Stimulated activated CD8-positive, alpha-beta memory T cell treated with anti-CD3 and anti-CD28 coated beads, Interleukin-4, amount 100 ng/mL, for 48 hours (primary cell): ENCODE measurements at regions not wholly inside any gene's neighbourhood (a gene's known extent, or its start where the extent isn't known, plus 50 kb on each side); places are given as distances from the start of the nearest gene placed in this dataset.

ENCODE experiments used
- DNase-seq: peaks from one replicate; pipeline ENCODE4 v3.0.0-alpha.2; 2020

DNA sequence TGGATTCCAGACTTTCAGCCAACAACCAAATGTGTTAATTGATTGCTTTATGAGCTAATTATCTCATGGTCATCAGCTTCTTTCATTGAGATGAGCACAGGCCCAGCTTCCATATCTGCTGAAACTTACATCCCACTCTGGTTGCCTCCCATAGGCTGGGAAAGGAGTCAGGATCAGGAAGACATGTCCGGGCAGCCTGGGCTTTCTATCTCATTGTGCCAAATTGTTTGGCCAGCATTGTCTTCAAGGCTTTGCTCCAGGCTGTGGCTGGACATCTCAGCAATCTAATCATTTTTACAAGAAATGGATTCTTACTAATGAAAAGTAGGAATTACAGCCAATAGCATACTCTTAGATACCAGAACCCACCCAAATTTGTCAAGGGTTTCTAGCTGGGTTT lies 295.2 kb downstream of the CXCL12 start:
- DNase-seq, result no peak

DNA sequence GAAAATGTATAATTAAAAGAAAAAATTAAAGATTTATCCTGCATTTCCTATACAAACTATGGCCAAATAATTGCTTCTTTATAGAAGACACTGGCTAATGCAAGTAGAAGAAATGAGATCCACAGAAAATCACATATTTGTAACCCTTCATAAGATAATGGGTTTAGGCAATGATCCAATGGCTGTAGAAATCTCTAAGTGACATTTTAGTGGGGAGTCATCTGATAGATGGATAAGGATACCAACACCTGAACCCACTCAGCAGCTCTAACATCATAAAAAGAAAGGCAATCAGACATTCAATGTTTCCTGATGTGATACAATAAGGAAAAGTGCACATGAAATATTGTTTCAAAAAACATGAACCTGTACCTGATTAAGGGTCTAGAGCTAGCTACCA lies 297.5 kb downstream of the CXCL12 start:
- no peak for DNase-seq

DNA sequence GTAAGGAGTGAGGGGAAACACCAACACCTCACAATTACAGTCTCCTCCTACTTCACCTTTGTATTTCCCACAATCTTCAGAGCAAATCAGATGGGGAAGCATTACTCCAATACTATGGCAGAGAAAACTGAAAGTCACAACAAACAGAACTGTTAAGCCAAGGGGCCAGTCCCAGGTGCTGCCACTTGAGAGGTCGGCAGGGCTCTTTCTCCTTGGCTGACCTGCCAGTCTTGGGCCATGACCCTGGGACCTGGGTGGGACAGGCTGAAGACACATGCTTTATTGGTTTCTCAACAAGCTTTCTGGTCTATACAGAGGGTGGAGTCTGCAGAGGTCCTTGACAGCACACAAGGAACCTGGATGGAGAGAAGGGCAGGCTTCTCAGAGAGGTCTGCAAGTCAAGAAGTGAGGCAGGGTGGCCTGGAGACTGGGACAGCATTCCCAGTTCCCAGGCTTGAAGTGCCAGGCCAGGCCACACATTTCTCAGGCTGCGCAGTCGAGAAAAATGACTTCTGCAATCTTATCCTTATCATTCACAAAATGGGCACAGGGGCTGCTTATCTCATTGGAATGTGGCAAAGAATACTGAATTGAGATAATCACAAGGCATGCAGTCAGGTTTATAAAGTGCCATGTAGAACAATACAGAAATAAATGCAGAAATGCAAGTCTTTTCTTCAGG lies 301.0 kb downstream of the CXCL12 start:
- DNase-seq, result no peak

DNA sequence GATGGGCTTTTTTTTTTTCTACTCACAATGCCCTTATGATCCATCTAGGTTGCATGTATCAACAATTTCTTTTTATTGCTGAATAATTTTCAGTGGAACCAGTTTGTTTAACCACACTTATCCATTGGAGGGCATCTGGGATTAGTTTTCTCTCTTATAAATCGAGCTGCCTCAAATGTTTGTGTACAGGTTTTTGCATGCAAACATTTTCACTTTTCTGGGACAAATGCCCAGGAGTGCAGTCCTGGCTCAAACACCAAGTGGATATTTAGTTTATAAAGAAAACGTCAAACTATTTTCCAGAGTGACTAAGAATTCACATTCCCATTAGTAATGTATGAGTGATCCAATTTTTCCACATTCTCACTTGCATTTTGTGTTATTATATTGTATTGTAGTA lies 313.4 kb downstream of the CXCL12 start:
- no peak for DNase-seq

DNA sequence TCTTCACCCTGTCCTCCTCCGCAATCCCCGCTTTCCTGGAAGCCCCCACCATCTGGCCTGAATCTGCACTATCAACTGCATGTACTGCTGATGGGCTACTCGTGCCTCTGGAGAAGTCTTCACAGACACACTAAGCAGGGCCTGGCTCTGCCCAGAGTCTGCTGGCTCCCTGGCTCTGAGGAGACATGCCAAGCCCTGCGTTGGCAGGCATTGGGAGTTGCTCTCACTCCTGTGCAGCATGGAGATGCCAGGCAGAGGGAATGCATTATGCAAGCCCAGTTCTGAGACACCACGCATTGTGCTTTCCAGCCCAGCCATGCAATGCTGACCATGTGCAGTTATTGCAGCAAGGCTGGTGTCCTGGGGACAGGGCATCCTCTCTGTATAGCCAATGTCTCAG lies 314.6 kb downstream of the CXCL12 start:
- DNase-seq, result no peak

DNA sequence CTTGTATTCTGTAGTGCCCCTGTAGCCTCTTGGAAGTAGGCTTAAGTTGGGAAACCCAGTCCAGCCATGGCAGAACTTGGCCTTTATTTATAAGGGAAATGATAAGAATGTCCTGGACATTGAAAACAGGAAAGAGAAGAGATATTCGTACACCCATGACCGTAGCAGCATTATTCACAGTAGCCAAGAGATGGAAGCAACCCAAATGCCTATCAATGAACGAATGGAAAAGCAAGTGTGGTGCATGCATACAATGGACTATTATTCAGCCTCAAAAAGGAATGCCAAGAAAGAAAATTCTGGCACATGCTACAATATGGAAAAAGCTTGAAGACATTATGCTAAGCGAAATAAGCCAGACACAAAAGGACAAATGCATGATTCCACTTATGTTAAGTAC lies 315.3 kb downstream of the CXCL12 start:
- no peak for DNase-seq

DNA sequence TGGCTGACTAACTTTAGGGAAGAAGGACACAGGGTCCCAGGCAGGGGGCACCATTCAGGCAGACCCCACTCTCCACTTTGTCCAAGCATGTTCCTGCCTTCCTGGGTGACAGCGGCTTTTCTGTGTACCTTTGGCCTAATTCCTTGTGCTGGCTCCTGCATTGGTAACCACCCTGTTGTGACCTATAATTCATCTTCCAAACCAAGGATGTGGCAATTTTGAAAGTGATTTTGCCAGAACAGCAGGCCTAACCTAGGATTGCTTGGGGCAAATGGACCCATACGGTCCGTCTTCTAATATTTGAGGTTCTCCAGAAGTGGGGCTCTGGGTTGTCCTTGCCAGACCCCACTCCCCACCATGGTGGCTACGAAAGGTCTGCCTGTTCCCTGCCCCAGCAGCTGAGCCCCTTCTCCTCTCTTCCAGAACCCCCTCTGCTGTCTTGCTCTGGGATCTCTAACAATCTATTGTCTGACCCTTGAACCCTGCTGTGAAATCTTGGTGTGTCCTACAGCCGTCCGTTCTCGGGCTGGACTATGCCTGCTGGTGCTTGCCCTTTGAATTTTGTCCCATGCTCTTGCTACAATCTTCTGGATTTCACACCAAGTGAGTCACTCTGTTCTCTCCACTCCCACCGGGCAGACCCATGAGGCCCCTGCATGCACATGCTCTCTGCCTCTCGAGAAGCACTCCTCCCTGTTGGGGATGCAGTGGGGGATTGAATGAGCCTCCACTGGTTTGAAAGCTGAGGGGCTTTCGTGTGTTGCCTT lies 316.0 kb downstream of the CXCL12 start:
- no peak for DNase-seq

DNA sequence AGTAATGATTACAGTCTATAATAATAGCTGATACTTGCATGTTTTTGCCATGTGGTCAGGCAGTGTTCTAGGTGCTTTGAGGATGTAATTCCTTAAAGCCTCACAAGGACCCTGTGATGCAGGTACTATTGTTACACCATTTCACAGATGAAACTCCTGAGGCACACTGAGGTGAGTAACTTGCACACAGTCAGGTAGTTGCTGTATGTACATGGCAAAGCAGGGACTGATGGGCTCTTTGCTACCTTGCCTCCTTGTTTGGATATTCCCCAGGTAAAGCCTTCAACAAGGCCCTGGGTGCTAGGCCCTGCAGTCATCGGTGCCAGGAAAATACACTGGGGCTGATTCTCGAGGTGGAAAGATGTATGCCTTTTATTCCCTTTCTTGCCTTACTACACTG lies 317.5 kb downstream of the CXCL12 start:
- no peak for DNase-seq

DNA sequence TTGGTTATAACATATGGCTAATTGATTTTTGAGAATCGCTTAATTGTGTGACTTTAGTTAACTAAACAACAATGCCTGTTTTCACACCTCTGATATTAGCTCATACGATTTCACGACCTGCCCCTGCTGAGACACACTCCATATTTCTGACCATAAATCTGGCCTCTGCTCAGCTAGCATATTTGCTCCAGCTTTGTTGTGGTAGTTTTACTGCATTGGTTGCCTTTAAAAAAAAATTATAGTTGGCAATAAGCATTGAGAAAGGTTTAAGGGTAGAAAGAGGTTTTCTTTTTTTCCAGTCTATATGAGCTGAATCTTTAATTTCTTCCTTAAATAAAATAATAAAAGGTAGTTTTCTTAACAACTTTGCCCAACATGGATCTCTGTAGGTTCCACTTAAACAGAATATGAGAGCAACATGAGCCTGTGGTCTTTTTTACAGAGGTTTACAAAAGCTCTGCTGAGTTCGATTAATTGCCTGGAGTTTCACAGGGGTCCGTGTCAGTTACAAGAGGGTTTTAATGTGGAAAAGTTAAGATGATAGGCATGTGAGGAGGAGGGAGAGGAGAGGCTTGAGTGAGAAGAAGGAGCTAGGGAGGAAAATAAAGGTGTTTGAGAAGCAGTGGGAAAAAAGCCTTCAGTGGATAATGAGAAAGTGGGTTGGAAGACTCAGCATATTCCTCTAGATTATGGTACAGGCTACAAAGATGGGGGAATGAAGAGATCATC lies 318.2 kb downstream of the CXCL12 start:
- no peak for DNase-seq

DNA sequence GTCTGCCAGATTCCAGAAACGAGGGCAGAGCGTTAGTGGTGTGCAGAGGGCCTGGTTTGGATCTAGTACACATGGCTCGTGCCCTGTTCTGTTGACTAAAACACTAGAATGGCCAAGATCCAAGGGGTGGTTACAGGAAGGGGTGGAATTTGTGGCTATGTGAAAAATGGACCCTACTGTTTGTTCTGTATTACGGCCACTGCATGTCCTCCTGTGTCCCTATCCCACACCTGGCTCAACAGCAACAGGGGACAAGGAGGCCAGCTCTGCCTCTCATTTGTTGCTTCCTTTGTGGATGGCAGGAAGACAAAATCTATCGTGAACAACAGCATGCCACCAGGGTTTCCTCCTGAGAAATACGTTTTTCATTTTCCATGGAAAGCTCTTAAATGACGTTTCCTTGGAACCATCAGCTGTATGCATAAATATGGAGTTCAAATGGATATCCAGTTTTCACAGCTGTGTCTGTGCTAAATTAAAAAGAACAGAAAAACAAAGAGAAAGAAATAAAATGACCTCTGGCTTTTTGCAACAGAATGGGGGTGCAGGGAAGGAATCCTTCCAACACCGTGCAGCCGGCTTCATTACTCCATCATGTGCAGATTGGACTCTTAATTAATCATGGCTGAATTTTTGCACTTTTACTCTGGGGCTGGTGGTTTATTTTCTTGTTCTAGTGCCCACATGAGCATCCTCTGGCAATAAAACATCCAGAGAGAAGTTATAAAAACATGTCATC lies 318.9 kb downstream of the CXCL12 start:
- no peak for DNase-seq

DNA sequence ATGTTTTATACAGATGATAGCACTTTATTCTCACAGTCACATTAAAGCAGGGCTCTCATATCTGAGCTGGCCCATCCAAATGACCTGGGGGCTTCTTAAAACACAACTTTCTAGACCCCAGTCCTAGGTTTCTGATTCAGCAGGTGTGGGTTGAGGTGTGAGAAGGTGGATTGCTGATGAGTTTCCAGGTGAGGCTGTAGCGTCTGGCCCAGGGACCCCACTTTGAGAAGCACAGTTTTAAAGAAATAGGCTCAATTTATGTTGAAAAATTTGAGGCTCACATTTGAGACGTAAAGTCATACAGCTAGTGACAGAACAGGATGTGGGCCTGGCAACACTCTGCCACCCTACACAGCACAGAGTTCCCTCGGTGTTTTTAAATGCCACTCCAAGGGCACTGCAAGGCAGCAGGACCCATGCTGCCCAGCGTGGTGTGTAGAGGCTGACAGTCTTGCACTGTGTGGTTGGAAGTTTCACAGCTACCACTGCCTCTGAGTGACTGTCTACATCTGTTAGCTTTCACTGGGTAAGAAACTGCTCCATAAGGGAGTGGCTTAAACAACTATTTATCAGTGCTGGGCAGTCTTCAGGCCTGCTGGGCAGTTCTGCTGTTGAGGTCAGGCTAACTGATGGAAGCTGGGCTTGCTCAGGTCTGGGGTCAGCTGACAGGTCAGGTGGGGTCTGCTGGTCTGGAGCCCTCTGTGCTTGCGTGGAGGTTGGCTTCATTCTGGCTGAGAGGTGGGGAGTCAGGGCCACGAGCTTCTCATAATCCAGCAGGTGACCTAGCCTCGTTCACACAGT lies 319.7 kb downstream of the CXCL12 start:
- DNase-seq, result no peak

DNA sequence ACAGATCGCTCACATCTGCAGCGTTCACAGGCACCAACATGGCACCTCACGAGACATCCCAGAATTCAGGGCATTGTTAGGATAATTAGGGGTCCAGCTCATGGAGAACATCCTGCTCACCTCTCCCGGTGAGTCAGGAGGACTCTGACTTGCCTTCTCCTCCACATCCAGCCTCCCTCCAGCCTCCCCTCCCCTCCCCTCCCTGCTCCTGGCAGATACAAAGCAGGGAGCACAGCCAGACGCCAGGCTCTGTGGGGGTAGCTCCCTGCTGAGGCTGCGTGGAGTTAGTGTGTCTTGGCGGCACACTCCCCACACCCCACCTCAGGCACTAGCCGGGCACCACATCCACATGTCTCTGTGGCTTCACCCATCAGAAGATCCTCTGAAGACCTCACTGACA lies 320.6 kb downstream of the CXCL12 start:
- no peak for DNase-seq

DNA sequence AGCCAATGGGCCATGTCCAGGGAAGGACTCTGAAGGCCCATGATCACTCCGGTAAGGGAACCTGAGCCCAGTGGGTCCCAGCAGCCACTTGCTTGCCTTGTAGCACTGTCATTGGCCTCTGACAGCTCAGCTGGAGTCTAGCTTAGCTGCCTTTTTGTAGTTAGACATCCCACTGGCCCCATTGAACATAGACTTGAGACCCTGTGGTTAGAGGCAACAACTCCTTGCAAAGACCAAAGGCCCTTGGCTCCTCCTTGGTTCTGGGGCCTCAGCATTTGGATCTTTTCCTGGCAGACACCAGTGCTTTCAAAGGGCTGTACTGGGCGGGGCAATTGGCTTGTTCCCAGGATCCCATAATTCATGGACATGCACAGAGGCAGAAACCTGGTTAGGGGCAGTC lies 321.2 kb downstream of the CXCL12 start:
- DNase-seq, result no peak

DNA sequence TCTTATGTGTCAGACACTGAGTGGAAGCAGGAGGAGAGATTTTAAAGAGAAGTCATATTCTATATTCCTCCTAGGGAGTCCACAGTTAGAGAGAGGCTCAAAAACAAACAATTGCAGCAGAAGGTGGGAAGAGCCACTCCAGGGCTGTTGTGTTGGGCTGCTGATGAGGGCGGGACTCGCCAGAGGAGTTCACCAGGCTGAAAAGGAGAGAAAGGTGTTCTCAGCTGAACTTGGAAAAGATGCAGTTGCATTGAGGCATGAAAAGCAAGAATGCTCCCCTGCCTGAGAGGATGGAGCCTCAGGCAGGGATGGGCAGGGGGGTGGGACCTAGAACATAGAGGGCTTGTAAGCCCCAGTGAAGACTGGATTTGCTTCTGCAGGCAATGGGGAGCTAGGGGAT lies 324.2 kb downstream of the CXCL12 start:
- no peak for DNase-seq

DNA sequence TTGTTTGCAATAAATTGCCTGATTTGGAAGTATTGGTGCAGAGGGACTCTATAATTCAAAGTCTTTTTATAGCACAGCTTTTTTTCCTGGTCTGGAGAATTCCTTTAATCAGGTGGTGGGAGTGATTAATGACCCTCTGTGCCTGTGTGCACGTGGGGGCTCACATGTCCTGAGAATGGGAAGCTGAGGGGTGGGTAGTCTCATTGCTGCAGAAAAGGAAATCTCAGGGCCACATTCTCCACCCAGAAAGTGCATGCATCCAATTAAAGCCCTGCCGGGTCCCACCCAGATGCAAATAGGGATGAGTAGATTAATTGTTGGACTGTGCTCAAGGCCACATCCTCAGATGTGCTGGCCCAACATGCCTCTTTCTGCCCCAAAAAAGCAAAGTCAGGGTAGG lies 324.7 kb downstream of the CXCL12 start:
- no peak for DNase-seq

DNA sequence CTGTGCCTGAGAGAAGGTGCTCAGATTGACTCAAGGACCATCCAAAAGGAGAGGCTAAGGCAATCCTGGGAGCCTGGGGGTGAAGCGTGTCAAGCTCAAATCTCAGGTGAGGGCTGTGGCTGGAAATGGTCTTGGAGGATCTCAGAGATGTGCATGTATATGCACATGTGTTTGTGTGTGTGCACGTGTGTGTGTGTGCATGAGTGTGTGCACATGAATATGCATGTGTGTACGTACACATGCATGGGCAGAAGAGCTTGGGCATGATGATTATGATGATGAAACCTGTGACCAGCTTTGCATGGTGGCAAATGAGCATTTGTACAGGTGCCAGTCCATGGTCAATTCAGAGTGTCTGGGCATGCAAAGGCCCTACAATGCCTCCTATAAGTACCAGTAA lies 326.6 kb downstream of the CXCL12 start:
- DNase-seq, result no peak

DNA sequence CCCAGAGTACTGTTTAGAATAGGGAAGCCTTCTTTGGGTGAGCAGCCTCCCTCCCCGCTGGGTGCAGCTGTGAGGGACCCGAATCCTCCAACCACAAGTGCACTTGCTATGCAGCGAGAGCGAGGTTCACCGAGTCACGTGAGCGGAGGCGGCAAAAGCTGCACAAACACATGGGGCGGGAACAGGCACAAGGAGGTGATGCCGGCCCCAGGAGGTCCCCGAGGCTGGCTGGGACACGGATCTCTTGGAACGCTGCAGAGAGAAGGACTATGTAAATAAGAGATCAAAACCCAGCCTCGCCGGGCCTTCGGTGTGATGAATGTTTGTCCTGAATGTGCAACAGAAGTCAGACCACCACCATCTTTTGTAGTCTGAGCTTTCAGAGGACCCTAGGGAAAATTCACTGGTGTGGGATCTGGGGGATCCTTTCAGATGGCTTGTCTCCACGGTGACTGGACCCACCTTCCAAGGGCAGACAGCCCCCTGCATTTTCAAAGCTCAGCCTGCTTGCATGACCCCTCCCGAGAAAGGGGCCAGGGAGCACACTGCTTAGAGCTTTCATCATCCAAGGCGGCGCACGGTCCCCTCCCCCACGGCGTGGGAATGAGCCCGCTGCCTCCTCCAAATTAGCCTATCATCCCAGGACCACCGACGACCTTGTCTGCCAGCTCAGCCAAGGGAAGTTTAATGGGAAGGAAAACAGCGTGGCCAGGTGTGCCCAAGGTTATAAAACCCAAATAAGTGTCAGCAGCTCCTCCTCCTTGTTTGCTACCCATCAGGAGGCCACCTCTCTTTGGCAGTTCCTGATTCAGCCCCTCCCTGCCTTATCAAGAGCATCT lies 327.7 kb downstream of the CXCL12 start:
- DNase-seq, result no peak

DNA sequence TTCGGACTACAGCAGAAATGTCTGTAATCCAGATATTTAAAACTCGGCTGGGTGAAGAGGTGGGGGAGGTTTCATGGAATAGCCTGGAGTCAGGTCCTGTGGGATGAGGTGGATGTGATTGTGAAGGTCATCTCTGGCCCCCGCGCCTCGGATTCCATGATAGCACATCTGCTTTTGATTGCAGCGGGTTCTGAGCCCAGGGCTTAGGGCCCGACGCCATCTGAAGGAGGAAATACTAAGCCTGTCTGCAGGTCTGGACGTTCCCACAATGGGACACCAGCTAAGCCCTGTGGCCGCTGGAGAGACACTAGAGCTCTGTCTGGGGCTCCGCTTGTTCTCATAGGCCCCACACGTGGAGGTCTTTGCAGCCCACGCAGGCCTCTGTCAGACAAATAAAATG lies 328.7 kb downstream of the CXCL12 start:
- no peak for DNase-seq

DNA sequence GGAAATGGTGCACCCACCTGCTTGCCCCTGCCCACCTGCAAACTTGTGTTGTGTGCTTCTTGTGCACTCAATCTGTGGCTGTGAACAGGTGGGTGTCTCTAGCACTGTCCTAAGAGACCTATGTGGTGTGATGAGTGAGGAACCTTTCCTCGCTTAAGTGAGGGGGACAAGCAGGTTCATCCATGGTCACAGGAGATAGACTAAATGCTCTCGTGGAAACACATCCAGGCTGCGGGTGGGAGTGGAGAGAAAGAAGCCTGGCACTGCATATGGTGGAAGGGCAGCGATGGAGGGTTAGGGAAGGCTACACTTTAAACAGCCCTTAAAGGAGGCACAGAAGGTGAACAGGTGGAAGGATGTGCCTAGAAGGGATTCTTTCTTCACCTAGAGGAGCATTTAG lies 330.9 kb downstream of the CXCL12 start:
- DNase-seq, result no peak

DNA sequence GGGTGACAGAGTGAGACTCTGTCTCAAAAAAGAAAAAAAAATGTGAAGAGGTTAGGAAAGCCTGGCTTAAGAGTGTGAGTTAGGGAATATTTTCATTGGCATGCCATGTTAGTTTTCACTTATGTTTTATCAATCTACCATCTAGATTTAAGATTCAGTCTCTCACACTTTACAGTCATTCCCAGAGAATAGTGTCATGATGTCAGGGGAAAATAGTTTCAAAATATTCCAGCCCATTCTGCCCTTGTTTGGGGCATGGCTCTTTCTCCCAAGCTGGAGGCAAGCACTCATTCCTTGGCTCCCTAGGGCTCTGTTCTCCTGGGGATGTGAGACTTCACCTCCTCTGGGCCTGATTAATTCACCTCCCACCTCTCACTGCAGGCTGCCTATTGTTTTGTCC lies 331.5 kb downstream of the CXCL12 start:
- no peak for DNase-seq

DNA sequence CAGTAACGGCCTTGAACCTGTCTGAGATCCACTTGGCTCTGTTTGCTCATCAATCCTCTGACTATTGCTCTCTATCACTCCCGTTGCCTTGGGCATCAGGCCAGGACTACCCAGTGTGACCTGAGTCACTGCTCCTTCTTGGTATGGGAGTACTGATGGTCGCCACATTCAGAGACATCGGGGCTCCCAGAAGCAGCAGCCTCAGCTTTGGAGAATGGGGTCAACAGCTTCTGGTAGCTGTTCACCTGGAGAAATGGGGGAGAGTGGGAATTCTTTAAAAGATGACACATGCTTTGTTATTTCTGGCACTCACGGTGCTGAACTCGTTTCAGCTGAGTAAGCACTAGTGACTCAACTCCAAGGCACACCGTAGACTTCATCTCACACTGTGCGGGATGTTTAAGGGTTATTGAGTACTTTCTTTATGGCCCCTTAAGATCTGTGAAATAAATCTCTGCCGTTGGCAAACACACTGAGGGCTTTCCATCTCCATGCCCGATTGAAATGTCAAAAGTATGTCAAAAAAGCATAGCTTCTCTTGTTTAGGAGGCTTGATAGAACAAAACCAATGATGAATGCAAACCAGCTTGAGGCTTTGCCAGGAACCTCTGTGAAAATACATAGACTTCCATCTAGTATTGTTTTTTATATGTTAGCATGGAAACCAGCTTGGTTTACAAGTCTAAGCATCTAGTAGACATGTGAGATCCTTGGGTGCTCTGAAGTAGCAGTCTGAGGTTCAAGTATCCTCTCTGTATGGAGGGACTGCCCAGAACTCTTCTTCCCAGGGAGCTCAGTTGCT lies 333.1 kb downstream of the CXCL12 start:
- DNase-seq, result no peak
